Right cardiac atrium (tissue), 5 donors: ENCODE measurements at regions not wholly inside any gene's neighbourhood (a gene's known extent, or its start where the extent isn't known, plus 50 kb on each side); places are given as distances from the start of the nearest gene placed in this dataset.

ENCODE experiments used
- ATAC-seq, 2 donors: fragments of 200-7000 bp; cut with Tn5 transposase; one replicate each; pipeline versions ENCODE4 v1.8.0 to v1.9.1; 2020; ENCODE audit warnings: moderate library complexity in 2 of 2, mild to moderate bottlenecking in 1 of 2
- DNase-seq, 3 donors: peaks; one replicate each; pipeline ENCODE4 v3.0.0-alpha.2; 2020
- H3K27ac ChIP-seq: one replicate; pipeline ENCODE4 v1.5.1; 2013; ENCODE audit warnings: mild to moderate bottlenecking, low read length, control low read depth, moderate library complexity
- H3K27me3 ChIP-seq: one replicate; pipeline ENCODE4 v1.6.1; 2013; ENCODE audit not compliant: control insufficient read depth, insufficient read depth
- H3K4me1 ChIP-seq: one replicate; pipeline ENCODE4 v1.6.1; 2013; ENCODE audit warnings: low read length; ENCODE audit not compliant: control insufficient read depth, insufficient read depth
- H3K4me3 ChIP-seq: one replicate; pipeline ENCODE4 v1.5.1; 2013; ENCODE audit warnings: low read length, control low read depth
- H3K9me3 ChIP-seq: one replicate; pipeline ENCODE4 v1.6.1; 2013; ENCODE audit warnings: low read length; ENCODE audit not compliant: control insufficient read depth
- WGBS: extraction: QIAGEN DNeasy Blood & Tissue Kit; methylation state at CpG from one replicate; pipeline ENCODE4 v1.1.7; 2013; 5-methylcytosine and 5-hydroxymethylcytosine counted together
- intact Hi-C, 4 donors: fragments of 100-400 bp; cut with DNase I; formaldehyde crosslinking; loops; one replicate each; pipeline versions ENCODE4 v1.11.0 to v1.14.0; 2022 to 2023
- donor health status: healthy with polysubstance abuse.
- donor health status: DM: no; HTN: yes; CAD: no.
- donor health status: DM: no; HTN: no; CAD: no.
- donor health status: DM: no; HTN: yes; CAD: no; lungs with severe emphysema.
- donor health status: DM: yes; HTN: yes; CAD: no.

- no peak for ATAC-seq
- WGBS: 69% methylated on average over 4 of the region's 4 CpGs
- H3K4me3 ChIP-seq: no peak overlapping the region
- intact Hi-C loops: no loop called here
- no peak for DNase-seq
- H3K4me1 ChIP-seq: peaks cover 1% of the 10 kb centered on the region
- H3K27ac ChIP-seq: no peak overlapping the region
- no peaks in the 10 kb centered on the region for H3K27me3 ChIP-seq
- H3K9me3 ChIP-seq: no peaks in the 10 kb centered on the region
These were observed 248.9 kb downstream of the ANAPC1 start for GRCh38 chr2:111634995-111635538.

GRCh38 chr2:111636905-111637304 is 247.1 kb downstream of the ANAPC1 start:
- no peak overlapping the region for H3K27ac ChIP-seq
- intact Hi-C loops: no loop called here
- H3K27me3 ChIP-seq: no peaks in the 10 kb centered on the region
- DNase-seq (no peak), ATAC-seq (no peak)
- no peaks in the 10 kb centered on the region for H3K9me3 ChIP-seq
- no peak overlapping the region for H3K4me3 ChIP-seq
- 95% methylated on average over 5 of the region's 5 CpGs for WGBS
- H3K4me1 ChIP-seq: peaks cover 1% of the 10 kb centered on the region

- no peaks in the 10 kb centered on the region for H3K9me3 ChIP-seq
- intact Hi-C loops: no loop called here
- no peak overlapping the region for H3K4me3 ChIP-seq
- DNase-seq (no peak), ATAC-seq (no peak)
- H3K27me3 ChIP-seq: no peaks in the 10 kb centered on the region
- no peak overlapping the region for H3K27ac ChIP-seq
- H3K4me1 ChIP-seq: peaks cover 1% of the 10 kb centered on the region
- WGBS: 95% methylated on average over 4 of the region's 4 CpGs
These were observed 245.6 kb downstream of the ANAPC1 start for GRCh38 chr2:111638274-111638877.

GRCh38 chr2:111640480-111640879 is 243.5 kb downstream of the ANAPC1 start:
- ATAC-seq (no peak), DNase-seq (no peak)
- intact Hi-C loops: no loop called here
- Histone ChIP-seq H3K4me1 (no peaks in the 10 kb centered on the region), H3K27me3 (no peaks in the 10 kb centered on the region), H3K4me3 (no peak overlapping the region), H3K9me3 (no peaks in the 10 kb centered on the region), H3K27ac (no peak overlapping the region)
- 70% methylated on average over 2 of the region's 2 CpGs for whole genome bisulfite sequencing

GRCh38 chr2:111642586-111643327 is 241.2 kb downstream of the ANAPC1 start:
- Histone ChIP-seq H3K4me3 (no peak overlapping the region), H3K9me3 (peaks cover 2% of the 10 kb centered on the region), H3K4me1 (no peaks in the 10 kb centered on the region), H3K27ac (no peak overlapping the region), H3K27me3 (no peaks in the 10 kb centered on the region)
- DNase-seq (no peak), ATAC-seq (no peak)
- intact Hi-C loops: no loop called here
- 83% methylated on average over 2 of the region's 2 CpGs for WGBS

GRCh38 chr2:111643759-111644158 is 240.2 kb downstream of the ANAPC1 start:
- Histone ChIP-seq H3K9me3 (peaks cover 2% of the 10 kb centered on the region), H3K4me1 (no peaks in the 10 kb centered on the region), H3K4me3 (no peak overlapping the region), H3K27me3 (no peaks in the 10 kb centered on the region), H3K27ac (no peak overlapping the region)
- WGBS: 91% methylated on average over 1 of the region's 1 CpG
- DNase-seq: no peak
- ATAC-seq: no peak
- intact Hi-C loops: no loop called here

GRCh38 chr2:111647359-111647758 is 236.6 kb downstream of the ANAPC1 start:
- WGBS: 87% methylated on average over 3 of the region's 3 CpGs
- intact Hi-C loops: no loop called here
- no peak for ATAC-seq

GRCh38 chr2:111652038-111652437 is 232.0 kb downstream of the ANAPC1 start:
- H3K9me3 ChIP-seq: no peaks in the 10 kb centered on the region
- no peak overlapping the region for H3K4me3 ChIP-seq
- no peak for ATAC-seq
- WGBS: 94% methylated on average over 4 of the region's 4 CpGs
- intact Hi-C loops: no loop called here
- H3K27me3 ChIP-seq: no peaks in the 10 kb centered on the region
- DNase-seq: no peak
- no peak overlapping the region for H3K27ac ChIP-seq
- H3K4me1 ChIP-seq: no peaks in the 10 kb centered on the region

More at GRCh38 chr2:111647359-111647758, 236.6 kb downstream of the ANAPC1 start:
- H3K4me3 ChIP-seq: no peak overlapping the region
- H3K27ac ChIP-seq: no peak overlapping the region
- DNase-seq: no peak
- no peaks in the 10 kb centered on the region for H3K27me3 ChIP-seq
- peaks cover 2% of the 10 kb centered on the region for H3K9me3 ChIP-seq
- no peaks in the 10 kb centered on the region for H3K4me1 ChIP-seq

GRCh38 chr2:111652681-111653080 is 231.3 kb downstream of the ANAPC1 start:
- ATAC-seq: no peak
- no peak for DNase-seq
- no peaks in the 10 kb centered on the region for H3K9me3 ChIP-seq
- H3K4me1 ChIP-seq: no peaks in the 10 kb centered on the region
- no peak overlapping the region for H3K27ac ChIP-seq
- 37% methylated on average over 1 of the region's 1 CpG for WGBS
- H3K4me3 ChIP-seq: no peak overlapping the region
- no peaks in the 10 kb centered on the region for H3K27me3 ChIP-seq
- intact Hi-C loops: no loop called here

- no peaks in the 10 kb centered on the region for H3K27me3 ChIP-seq
- H3K4me3 ChIP-seq: no peak overlapping the region
- DNase-seq (no peak), ATAC-seq (no peak)
- no peaks in the 10 kb centered on the region for H3K4me1 ChIP-seq
- intact Hi-C loops: no loop called here
- no peak overlapping the region for H3K27ac ChIP-seq
- H3K9me3 ChIP-seq: no peaks in the 10 kb centered on the region
- 90% methylated on average over 1 of the region's 1 CpG for WGBS
These were observed 230.8 kb downstream of the ANAPC1 start for GRCh38 chr2:111653103-111653624.

- intact Hi-C loops: no loop called here
- Histone ChIP-seq H3K27me3 (no peaks in the 10 kb centered on the region), H3K27ac (no peak overlapping the region), H3K4me3 (no peak overlapping the region), H3K4me1 (no peaks in the 10 kb centered on the region), H3K9me3 (no peaks in the 10 kb centered on the region)
- no peak for ATAC-seq
- DNase-seq: no peak
- 81% methylated on average over 4 of the region's 4 CpGs for WGBS
These were observed 230.1 kb downstream of the ANAPC1 start for GRCh38 chr2:111653913-111654312.
